NCI-H748 treated with DMSO at 0.1 percent for 48 hours (cell line): ENCODE measurements at regions not wholly inside any gene's neighbourhood (a gene's known extent, or its start where the extent isn't known, plus 50 kb on each side); places are given as distances from the start of the nearest gene placed in this dataset.

ENCODE experiments used
- DNase-seq: peaks from one replicate; lab custom pipeline; 2025; lab: John Stamatoyannopoulos, UW

DNA sequence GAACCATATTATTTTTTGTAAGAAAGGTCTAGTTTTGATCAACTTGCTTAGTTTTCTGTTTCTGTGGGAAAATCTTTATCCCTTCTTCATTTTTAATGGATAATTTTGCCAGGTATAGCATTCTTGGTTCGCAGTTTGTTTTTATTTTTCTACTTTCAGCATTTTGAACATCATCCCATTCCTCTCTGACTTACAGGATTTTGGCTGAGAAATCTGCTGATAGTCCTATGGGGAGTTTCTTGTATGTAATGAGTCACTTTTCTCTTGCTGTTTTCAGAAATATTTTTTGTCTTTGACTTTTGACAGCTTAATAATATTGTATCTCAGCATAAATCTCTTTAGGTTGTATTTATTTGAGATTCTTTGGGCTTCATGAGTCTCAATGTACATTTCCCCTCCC lies 389.1 kb downstream of the PBX1 start:
- DNase-seq, result no peak

DNA sequence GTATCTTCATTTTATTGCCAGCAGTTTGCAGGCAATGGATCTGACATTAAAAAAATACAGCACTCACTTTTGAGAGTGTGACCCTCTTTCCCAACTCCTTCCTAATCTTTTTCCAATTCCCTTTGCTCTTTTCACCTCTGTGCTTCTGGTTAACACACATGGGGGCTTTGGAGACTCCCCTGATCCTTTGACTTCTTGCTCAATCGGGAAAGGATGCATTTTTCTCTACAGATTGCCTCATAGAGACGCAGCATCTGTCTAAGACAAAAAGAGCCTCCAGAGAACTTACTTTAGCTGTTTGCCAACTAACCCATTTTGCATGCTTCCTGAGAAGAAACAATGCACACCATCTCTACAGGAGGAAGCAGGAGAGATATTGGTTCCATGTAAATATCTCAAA lies 378.3 kb downstream of the PBX1 start:
- no peak for DNase-seq

DNA sequence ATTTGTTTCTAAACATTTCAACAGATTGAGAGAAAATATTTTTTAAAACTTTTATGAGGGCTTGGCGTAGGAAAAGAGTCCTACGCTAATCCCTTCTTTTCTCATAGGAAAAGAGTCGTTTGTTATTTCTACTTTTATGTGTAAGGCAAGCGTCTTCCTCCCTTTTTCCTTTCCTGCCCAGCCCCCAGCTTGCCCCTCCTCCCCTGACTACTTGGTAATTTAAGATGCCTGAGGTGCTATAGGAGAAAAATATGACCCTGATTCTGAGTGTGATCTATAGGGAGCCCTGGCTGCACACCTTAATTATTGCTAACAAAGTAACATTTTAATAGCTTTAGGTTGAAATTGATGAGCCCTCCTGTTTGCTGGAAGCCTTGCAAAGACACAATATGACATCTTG lies 373.6 kb downstream of the PBX1 start:
- DNase-seq, result no peak

DNA sequence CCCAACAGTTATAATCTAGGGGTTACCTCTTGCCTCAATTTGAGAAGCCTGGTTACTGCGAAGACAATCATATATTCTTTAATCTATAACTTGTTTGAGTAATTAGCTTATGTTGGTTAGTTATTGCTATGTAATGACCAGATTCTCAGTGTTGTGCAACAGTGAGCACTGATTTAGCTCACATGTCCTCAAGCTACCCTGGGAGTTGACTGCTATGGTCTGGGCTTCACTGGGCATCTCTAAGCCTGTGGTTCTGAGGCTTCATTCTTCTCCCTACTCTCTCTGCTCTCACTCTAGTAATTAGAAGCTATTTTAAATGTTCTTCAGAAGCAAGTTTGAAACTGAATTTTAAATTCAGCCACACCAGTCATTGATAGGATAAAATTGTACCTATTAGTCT lies 371.8 kb downstream of the PBX1 start:
- no peak for DNase-seq

DNA sequence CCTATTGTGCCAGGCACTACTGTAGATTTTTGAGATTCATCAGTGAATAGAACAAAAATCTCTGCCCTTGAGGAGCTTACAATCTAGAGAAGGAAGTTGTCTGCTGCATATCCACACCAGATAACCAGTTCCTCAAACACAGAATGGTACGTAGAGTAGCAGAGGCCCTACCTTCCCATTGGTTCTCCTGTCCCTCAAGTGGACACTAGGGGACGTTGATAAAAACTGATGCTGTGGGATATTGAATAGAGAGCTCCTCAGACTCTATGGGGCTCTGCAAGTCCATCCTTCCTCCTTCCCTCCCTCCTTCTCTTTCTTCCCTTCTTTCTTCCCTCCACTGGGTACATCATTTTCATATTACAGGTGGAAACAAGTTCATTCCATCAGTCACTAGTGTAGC lies 371.3 kb downstream of the PBX1 start:
- DNase-seq, result no peak

DNA sequence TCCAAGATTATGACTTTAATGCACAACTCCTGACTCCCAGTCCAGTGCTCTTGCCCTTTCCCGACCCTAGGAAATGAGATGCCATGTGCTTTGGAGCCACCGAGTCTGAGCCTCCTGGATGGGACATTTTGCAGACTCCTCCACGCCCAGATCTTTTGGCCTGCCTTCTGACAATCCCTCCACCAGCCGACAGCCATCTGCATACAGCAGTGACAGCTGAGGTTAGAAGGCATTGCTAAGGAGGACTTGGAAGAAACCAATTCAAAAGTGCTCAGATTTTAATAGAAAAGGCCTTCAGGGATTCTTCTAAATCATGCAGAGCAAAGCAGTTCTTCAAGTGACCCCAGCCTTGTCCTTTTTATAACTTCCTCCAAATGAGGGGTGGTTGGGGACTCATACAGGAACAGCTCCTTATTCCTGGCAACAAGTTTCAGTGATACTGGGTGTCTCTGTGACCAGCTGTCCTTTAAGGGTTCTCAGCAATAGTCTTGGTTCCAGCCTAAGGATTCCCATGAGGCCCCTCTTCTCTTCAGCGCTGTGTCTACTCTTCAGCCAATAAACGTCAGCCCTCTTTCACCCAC lies 369.3 kb downstream of the PBX1 start:
- DNase-seq, result no peak

DNA sequence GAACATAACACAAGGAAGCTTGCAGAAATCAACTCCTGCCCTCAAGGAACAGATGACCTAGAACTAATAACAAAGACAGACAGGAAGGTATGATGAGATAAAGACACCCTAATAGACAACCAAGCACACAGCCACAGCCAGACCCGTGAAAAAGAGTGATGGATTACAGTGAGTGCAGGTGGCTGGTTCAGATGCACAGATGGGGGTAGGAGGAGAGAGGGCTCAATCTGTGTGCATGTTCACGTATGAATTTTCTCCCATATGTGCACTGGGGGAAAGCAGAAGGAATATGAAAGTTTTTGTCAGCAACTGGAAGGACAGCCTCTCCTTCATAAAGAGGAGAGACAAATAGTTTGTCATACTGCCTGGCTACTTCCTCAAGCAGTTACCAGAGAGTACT lies 367.1 kb downstream of the PBX1 start:
- no peak for DNase-seq

DNA sequence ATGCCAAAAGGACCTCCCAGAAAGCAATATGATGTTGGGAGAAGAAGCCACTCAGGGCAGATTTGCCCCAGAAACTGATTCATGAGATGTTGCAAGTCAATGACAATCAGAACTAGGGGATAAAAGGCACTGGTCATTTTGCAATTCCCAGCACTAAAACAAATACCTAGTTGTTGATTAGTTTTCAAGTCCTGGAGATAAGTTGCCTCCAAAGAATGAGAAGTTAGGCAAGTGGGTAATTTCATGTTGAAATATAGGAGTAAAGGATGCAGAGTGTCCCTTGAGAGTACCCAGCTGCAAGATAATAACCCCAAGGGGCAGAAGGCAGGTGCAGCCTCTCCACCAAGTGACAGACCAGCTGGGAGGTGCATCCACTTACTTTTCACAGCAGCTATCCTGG lies 363.6 kb downstream of the PBX1 start:
- DNase-seq, result no peak

DNA sequence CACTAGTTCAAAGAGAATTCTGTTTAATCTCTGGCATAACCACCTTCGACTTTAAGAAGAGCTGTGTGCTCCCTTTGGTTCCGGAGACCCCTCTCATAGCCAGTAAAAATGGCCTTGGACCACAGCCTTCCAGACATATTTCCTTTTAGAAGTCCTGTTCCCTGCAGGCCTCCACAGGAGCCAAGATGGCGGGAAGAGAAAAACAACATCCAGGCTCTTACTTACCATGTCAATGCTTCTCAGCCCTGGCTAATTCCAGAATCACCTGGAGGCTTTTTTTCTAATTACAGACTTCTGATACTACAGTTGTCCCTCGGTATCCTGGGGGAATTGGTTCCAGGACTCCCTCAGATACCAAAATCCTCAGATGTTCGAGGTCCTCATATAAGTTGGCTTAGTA lies 362.5 kb downstream of the PBX1 start:
- DNase-seq, result no peak

DNA sequence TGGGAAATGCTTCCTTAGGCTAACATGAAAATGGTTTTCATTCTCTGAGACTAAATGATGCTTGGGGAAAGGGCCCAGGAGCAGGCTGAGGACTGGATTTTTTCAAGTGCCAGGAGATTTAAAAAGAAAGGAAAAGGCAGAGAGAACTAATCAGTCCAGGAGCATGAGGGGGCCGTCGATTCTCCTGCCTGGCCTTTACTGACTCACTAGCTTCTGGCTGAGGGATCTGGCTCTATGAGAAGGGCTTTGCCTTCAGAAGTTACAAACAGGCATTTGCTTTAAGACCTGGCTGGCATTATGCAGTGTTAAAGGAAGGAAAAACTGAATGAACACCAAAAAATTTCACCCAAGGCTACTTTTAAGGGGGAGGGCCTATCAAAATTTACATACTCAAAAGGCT lies 359.2 kb downstream of the PBX1 start:
- DNase-seq, result no peak

DNA sequence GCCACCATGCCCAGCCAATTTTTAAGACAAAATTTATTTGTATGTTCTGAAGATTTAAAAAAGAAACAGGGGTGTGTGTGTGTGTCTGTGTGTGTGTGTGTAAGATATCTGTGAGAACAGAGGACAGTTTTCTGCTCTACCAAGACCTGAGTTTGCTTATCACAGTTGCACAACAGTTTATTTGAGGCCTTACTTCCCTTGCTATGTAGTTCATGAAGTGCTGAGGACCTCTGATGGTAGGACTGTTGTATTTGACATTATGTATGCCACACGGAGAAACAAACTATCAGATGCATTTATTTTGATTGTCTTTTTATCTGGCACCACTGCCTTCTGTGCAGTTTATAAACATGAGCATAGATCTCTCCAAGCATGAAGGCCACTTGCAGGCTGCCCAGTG lies 355.2 kb downstream of the PBX1 start:
- no peak for DNase-seq

DNA sequence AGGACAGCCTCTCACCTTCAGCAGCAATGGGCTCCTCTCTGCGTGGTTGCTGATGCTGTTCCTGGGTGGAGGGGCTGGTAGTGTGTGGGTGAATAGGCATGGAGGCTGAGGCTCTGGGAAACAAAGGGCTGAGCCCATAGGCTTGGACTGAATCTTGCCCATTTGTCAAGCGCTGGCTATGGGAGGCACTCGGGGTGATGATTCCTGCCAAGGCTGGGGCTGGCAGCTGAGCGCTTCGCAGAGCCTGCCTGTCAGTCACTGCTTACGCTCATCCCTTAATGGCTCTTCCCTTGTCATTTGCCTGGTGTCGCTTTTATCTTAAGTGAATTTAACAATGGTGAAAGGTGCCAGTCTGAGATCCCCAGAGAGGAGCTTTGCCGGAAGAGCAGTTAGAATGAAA lies 353.3 kb downstream of the PBX1 start:
- DNase-seq, result no peak

DNA sequence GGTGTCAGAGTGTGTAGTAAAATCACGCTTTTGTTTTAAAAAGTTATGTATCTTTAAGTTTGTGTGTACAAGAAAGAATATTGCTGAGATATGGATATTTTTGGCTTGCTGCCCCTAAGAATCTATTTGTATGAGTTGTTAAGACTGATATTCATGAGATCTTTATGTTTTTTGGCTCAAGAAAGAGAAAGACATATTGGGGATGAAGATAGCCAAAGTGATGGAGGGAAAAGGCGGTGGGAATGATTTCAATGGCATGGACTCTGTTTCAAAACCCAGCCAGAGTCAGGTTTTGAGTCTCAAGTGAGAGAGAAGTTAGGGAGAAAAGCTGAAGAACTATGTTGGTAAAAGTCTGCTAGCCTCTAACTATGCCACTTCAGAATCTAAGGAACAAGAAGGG lies 351.7 kb downstream of the PBX1 start:
- DNase-seq, result no peak

DNA sequence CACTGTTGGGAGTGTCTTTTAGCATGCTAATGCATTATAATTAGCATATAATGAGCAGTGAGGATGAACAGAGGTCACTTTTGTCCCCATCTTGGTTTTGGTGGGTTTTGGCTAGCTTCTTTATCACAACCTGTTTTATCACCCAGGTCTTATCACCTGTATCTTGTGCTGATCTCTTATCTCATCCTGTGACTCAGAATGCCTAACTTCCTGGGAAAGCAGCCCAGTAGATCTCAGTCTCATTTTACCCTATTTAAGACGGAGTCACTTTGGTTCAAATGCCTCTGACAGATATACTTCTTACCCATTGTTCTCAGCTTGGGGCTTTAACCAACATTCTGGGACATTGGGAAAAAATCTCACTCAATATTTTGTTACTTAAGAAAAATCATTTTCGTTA lies 348.7 kb downstream of the PBX1 start:
- no peak for DNase-seq

DNA sequence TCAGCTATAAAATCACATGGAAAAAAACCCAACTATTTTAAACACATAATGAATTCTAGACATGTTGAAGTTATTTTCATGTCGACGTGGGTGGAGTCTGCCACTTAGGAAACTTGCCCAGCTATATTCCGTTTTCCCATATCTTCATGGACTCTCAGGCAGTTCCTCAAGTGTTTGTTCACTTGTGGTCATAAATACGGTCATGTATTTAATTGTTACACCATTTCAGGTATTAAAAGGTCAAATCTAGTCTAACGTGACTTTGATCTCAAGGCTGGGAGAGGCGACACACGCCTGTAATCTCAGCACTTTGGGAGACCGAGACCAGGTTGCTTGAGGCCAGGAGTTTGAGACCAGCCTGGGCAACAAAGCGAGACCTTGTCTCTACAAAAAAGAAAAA lies 346.9 kb downstream of the PBX1 start:
- no peak for DNase-seq

DNA sequence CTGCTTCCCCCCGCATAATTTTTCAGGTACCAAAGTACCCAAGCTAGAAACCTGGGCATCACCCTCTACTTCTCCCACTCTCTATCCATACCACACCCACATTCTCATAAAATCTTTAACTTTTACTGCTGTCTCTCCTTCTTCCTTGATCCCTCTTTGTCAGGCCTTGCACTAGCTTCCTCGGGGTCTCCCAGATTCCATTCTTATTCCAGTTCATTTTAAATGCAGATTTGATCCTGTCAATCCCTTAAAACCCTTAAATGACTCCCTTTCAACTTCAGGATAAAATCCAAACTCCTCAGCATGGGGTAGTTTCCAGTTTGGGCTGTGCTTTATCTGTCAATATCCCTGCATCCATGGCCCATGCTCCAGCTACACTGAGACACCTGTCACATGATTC lies 343.5 kb downstream of the PBX1 start:
- DNase-seq, result no peak
